DMS114 treated with DMSO at 0.1 percent for 48 hours (cell line): ENCODE measurements at regions not wholly inside any gene's neighbourhood (a gene's known extent, or its start where the extent isn't known, plus 50 kb on each side); places are given as distances from the start of the nearest gene placed in this dataset.
"Not testable (repeated sequence)": the region's sequence is repeated elsewhere in the genome, so short reads cannot be mapped to it uniquely, and the experiment has no call there.

ENCODE experiments used
- DNase-seq: peaks from one replicate; lab custom pipeline; 2025; ENCODE audit not compliant: unreplicated experiment; lab: John Stamatoyannopoulos, UW

DNA sequence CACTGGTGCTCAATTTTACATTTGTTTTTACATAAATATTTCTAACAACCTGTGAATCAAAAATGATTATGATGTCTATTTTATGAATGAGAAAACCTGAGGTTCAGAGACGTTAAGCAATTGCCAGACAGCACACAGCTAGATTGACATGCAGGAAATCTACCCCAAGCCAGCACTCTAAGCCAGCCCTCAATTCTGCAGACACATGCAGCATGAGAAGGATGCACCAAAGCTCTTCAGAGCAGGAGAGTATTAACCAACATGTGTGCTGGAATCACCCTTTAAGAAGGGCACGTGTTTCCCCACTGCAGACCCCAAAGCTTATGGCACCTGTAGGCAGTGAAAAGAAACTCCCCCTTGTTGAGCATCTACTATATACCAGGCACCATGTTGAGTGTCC is 126.1 kb upstream of the ARHGEF3 start:
- no peak for DNase-seq

DNA sequence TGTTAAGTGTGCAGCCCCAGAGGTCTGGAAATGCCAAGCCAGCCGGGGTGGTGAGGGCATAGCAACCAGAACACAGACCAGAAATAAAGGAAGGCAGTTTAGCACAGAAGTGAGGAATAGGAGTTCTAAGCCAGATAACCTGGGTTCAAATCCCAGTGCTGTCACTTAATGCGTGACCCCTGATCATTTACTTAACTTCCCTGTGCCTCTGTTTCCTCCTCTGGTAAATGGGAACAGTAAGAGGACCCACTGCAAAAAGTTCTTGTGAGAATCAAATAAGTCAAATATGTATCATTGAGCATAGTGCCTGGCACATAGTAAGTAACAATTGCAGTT is 125.2 kb upstream of the ARHGEF3 start:
- no peak for DNase-seq

DNA sequence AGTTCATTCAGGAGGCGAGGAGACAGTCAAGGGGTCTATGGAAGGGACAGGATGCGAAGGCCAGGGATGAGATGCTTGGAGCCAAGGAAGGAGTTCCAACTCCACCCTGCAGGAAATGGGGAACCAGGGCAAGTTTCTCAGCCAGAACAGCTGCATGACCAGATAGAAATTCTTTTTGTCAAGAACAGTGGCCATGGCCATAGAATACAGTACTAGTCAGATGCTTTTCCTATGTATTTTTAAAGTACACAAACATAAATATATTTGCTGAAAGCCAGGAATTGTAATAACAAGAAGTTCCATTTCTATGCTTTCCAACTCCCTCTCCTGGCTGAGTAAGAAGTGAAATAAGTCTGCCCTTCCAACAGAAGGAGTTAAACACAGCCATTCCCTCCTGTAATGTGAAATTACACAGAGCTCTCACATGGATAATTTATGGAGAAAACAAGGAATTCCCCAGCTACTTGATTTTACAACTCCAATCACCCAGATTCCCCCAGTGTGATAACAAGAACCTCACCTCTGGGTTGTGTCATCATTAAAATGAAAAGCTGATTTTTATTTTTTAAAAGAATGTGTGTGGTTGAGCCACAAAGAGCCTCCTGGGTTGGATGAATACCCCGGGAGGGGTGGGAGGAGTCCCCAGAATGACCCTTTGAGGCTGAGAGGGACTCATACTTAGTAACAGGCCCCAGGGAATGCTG is 124.6 kb upstream of the ARHGEF3 start:
- no peak for DNase-seq

DNA sequence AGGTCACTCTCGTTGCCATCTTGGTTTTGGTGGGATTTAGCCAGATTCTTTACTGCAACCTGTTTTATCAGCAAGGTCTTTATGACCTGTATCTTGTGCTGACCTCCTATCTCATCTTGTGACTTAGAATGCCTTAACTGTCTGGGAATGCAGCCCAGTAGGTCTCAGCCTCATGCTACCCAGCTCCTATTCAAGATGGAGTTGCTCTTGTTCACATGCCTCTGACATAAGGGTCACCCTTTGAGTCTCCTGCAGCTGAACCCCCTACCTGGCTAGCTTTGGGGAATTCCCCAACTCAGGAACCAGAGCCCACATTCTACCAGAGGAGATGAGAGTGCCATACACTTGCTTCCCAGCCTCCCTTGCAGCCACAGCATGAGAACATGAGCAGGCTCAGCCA is 123.0 kb upstream of the ARHGEF3 start:
- not testable (repeated sequence) for DNase-seq

DNA sequence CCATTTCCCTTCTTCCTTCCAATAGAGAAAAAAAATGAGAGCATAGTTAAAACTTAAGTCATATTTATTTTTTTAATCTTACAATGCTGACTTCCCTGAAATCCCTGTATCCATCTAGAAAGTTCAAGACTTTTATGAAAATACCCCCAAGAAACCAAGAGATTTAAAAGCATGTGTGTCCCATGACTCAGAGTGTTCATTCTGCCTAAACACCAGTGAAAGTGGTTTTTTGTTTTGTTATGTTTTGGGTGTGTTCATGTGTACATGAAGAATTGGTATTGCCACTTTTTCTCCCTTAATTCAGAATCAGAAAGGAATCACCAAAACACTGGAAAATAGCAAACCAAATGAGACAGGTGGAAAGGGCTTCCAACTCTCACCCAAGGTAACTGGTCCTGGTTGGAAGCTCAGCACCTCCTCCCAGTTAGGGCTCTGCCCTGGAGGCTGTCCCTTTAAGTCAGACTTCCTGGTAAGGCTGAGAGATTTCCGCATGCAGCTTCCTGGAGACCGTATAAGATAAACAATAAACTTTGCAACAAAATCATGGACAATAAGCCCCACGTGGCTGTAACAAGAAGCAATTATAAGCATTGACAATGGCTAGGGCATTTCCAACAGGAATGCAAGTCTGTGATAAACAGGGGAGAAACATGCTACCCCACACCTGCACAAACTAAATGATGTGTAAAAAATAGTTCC is 121.9 kb upstream of the ARHGEF3 start:
- DNase-seq: no peak

DNA sequence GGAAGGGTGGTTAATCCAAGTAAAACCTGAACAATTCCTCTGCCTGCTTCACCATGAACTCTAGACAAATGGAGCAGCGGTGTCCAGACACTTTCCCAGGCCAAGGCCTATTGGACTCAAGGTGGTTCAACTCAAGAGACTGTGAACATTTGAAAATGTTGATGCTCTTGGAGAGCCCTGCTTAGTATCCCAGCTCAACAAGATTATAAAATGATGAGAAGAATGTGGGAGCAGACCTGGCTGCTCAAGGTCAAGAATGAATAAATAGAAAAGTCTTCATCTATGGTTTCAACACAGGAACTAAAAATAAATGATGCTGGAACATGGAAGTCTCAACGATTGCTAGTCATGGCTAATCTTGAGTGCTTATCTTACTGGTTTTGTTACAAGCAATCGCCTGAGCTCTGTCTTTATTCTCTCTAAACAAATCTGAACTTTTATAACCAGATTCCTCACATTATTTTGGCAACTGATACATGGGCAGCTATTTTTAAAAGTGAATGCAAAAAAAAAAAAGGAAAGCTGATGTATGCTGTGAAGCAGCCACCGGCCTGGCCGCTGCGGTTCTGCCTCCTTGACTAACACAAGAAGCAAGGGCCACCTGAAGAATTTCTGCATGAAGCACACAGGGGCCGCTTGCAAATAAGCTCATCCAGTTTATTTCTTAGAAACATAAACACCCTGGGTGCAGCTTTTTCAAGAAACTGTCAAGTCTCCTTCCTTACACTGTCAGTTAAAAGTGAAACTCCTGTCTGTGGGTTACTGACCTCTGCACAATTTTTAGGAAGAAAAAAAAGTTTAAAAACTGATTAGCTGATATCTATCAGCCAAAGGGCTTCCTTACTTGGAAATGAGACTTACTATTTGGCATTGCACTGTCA is 120.1 kb upstream of the ARHGEF3 start:
- no peak for DNase-seq

DNA sequence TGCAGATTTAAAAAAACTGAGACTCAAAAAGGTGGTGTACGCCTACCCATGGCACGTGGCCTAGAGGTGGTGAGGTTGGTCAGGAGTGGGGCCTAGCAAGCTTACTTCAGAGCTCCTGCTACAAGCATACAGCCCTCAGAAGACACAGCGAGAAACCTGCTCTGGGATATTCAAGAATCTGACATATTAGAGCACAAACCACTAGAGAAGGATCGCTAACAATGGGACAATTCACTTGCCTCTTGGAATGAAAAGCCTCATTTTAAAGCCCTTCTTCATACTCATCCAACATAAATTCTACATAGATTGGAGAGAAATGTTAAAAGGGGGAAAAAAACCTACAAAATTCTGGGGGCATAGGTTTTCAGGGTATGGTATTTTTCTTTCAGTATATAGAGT is 118.0 kb upstream of the ARHGEF3 start:
- no peak for DNase-seq

DNA sequence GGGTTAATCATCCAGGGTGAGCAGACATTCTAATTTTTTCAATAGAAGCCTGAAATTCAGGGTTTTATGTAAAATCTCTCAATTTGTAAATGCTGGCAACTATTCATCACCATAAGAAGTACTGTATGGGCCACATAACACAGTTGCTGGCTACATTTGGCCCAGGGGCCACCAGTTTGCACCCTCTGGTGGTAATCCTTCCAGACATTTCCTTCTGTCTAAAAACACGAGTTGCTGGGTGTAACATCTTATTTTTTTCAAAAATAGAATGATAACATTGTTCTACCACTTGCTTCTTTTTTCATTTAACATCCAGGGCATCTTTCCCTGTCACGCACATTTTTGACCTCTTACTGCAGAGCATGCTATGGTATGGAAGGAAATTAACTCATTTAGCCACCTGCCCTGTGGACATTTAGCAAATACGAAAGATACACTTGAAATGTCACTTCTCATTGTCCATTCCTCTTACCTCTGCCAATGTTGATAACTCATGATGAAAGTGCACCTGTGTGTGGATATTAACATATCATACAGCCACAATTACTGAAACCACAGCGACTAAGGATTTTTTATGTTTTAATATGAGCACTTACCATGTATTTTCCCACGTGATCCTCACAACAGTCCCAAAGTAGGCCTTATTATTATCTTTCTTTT is 117.5 kb upstream of the ARHGEF3 start:
- DNase-seq: no peak

DNA sequence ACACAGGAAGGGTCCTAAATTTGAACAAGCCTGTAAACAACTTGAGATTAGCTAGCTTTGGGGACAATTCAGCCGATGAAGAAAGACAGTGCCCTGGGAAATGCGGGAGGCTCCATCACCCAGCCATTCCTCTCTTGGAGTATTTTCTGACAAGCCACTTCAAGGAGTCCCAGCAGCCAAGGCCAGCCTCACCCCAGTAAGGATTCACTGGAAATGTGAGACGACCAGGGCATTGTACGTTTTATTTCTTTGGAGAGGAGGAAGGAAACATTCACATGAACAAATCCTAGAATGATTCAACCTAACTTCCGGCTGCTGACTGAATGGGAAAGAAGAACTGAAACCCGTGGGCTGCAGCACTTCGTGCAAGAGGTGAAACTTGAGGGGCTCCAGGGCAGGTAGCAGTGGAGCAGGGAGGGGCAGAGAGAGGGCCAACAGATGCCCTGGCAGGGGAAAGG is 116.4 kb upstream of the ARHGEF3 start:
- DNase-seq: no peak

DNA sequence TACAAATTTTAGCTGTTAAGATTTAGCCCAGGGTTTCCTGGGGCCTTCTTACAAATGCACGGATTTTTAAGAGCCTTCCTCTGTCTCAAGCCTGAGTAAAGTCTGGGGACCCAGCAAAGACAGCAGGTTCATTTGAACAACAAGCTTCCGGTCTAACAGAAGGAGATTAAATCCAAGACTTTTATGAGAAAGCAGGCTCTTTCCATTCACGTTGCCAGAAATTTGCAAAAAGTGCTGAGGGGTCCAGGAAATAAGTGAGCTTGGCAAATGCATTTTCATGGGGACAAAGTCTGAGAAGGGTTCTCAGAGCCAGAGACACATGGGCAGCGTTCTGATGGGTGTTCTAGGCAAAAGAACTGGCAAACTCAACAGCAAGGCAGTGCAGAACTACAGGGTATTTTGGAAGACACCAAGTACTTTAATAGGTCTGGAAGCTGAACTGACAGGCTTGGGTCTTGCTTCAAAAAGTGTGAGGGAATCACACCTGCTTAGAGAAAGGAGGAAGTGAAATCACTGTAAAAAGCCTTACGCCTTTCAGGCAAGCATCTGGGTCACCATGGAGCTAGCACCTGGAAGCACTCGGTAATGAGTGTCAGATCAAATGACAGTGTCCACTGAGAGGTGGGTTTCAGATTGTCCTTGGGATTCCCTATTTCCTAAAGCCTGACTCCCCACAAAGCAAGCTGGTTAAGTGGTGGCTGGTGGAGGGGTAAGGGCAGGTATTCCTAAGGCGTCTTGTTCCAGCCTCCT is 115.8 kb upstream of the ARHGEF3 start:
- DNase-seq: no peak

DNA sequence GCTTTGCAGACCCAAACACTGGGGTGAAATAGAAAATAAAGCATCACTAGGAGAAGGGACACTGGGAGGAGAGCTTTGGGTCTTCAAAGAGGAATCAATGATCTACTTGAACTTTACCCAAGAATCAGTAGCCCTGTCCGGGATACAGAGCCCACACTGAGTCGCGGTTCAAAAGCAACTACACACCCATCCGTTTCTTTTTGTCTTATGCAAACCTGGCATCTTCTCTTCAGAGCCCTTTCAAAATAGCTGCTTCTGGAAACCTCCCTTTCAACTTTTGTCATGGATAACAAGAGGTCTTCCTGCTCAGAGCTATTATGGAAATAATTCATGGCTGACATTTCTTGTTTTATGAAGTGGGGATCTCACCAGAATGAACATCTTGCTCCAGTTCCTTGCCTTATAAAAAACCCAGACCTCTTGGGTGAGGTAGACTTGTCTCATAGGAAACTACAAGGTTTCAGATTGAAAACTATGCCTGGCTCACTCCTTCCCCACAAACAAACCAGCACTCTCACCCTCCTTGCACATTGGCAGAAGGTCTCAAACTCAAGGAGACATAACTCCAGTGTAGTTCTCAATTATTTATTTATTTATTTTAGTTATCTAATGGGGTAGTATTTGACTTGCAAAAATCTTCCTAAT is 115.1 kb upstream of the ARHGEF3 start:
- no peak for DNase-seq

DNA sequence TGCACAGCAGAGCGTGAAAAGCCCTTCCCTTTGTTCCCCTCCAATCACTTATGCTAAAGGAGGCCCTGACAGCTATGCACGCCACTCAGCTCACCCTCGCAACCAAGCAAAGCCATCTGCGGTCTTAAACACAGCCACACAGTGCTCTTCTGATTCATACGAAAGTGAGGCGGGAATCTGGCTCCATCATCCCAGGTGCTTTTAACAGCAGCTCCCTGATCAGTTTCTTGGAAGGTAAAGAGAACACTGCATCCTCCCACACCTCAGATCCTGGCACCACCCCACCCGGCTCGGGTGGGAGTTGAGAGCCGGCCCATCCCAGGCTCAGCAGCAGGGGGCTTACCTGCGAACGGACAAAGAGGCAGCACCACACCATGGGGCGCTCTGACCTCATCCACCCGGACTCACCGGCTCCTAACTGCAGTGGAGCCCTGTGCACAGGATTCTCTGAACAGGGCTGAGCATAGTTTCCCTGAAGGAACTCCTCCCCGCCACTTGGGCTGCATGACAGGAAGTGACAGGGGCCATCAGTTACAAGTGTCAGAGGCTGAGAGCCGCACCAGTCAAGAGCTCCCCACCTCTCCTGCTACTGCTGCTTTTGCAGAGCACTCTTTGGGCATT is 114.3 kb upstream of the ARHGEF3 start:
- no peak for DNase-seq

DNA sequence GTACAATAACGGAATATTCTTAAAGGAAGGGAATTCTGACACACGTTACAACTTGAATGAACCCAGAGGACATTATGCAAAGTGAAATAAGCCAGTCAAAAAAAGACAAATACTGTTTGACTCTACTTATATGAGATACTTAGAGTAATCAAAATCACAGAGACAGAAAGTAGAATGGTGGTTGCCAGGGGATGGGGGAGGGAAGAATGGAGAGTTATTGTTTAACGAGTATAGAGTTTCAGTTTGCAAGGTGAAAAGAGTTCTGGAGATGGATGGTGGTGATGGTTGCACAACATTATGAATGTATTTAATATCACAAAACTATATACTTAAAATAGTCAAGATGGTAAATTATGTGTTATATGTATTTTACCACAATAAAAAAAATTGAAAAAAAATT is 112.9 kb upstream of the ARHGEF3 start:
- DNase-seq: no peak

DNA sequence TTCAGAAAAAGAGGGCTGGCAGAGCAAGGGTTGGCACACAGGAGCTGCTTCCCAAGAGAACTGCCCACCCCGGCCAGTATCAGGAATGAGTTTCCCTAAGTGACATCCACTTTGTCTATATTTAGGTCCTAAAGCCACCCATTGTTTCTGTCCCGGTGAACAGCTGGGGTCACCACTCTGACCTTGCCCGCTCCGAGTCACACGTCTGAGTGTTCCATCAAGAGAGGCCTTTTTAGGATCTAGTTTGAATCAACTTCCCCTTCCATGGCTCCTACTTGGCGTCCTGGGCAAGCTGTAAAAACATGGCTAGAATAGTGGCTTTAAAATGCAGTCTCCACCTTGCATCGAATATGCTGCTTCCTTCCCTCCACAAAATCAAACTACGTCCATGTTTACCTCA is 109.6 kb upstream of the ARHGEF3 start:
- no peak for DNase-seq

DNA sequence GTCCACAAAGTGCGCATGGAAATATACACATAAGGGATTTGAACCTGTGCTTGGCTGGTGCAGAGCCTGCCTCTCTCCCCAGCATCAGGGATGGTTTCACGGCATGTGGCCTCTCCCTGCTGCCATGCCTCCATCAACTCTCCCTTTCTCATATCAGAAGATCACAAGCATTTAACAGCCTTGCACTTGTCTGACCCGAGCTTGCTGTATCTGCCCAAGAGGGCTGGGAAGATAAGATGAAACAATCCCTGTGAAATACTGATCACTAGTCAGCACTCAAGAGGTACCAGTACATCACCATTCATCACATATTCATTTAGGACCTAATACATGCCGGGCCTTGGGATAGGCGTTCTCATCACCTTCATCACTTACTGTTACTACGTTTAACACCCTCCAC is 107.6 kb upstream of the ARHGEF3 start:
- DNase-seq: no peak

DNA sequence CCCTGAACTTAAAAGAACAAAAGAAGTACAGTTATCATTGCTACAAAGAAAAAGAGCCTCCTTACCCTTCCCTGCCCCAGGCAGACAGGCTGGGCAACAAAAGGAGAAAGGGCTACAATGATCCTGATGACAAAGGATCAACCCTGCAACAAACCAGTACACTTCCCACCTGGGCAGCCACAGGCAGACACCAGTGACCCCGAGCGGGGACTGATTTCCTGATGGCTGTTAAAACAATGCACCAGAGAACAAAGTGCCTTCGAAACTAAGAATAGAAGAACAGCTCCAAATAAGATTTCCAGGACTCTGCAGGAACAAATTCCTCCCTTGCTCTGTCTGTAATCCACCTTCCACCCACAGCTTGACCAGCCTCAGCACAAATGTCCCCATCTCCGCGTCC is 106.3 kb upstream of the ARHGEF3 start:
- no peak for DNase-seq

DNA sequence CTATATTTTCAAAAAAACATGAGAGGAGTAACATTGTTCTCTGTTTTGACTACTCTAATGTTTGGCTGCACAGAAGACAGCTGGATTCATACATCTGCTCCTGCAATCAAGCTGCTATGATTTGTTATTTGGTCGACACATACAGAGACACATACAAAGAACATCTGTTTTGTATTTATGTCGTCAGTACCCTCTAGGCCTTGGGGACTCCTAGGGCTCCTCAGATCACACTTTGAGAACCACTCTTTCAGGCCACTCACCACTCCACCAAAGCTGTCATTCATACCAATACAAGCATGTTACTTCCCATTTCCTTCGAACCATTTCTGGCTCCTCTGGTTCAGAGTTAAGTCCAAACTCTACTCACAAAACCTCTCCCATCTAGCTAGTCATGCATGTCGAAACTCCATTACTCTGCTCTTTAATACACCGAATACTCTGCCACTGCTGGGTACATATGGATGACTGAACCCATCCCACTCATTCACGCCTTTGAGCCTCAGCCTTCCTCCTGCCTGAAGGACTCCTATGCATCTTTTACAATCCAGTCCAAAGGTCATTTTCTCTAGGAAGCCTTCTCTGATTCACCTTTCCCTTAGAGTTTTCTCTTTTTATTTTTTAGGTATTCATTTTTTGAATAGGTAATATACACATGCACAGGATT is 102.9 kb upstream of the ARHGEF3 start:
- no peak for DNase-seq

DNA sequence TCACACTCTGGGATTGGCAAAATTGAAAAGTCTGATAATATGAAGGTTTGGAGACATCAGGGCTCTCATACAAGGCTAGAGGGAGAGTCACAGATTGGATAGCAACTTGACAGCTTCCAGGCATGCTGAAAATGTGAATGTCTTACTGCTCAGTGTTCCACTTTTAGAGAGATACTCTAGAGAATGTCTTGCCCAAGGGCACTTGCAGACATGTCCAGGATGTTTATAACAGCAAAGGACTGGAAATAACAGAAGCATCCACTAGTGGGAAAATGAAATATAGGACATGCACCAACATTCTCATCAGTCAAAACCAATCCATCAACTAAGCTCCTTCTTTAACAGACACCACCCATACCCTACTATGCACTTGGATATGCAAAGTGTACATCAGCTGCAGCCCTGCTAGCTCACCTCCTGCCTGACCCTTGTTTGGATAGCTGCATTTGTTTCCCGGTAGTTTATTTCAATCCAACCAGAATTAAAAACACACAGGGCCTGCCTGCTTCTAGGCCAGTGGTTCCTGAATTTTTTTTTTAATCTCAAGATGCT is 101.6 kb upstream of the ARHGEF3 start:
- no peak for DNase-seq
